HG03565 (cell line): ENCODE measurements at regions not wholly inside any gene's neighbourhood (a gene's known extent, or its start where the extent isn't known, plus 50 kb on each side); places are given as distances from the start of the nearest gene placed in this dataset.
"Not testable (repeated sequence)": the region's sequence is repeated elsewhere in the genome, so short reads cannot be mapped to it uniquely, and the experiment has no call there.

Experiments used
- ATAC-seq: cut with Tn5 transposase; IDR thresholded peaks from one replicate; pipeline ENCODE4 v1.9.1; 2021; ENCODE audit warnings: mild to moderate bottlenecking, moderate library complexity; ENCODE audit not compliant: unreplicated experiment

DNA sequence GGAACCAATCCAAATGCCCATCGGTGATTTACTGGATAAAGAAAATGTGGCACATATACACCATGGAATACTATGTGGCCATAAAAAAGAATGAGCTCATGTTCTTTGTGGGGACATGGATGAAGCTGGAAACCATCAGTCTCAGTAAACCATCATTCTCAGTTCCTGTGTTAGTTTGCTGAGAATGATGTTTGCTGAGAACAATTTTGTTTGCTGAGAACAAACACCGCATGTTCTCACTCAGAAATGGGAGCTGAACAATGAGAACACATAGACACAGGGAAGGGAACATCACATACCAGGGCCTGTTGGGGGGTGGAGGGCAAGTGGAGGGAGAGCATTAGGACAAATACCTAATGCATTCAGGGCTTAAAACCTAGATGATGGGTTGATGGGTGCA lies 185.5 kb downstream of the ANXA1 start:
- ATAC-seq = not testable (repeated sequence)

DNA sequence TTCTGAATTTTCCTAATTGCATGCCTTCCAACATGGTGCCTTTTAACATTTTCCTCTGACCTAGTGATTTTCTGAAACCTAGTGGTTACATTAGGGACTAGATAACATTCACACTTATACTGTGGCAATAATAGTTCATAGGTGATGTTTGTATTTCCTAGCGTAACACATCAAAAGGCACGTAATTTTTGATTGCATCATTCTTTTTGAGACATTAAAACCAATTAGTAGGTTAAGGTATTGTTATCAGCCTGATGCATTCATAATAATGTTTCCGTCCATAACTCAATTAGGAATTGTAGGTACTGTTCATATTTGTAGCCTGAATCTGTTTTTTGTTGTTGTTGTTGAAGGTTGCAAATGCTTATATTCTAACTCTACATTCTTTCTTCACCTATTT lies 192.4 kb downstream of the ANXA1 start:
- ATAC-seq = no peak

DNA sequence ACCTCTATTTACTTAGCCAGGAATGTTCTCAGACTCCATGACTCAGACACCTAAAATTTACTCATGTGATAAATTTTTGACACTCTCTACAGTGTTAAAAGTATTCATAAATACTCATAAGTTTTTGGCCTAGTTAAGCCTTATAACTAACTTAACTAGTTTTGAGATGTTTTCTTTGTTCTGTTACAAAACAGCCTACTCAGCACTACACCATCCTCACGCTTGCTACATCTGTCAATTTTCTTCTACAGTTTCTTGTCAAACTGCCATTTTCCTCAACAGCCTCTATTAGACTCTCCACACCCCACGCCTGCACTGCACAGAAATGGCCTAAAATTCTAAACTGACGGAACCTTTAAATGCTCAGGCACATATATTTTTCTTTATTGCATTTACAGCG lies 195.5 kb downstream of the ANXA1 start:
- ATAC-seq = no peak

DNA sequence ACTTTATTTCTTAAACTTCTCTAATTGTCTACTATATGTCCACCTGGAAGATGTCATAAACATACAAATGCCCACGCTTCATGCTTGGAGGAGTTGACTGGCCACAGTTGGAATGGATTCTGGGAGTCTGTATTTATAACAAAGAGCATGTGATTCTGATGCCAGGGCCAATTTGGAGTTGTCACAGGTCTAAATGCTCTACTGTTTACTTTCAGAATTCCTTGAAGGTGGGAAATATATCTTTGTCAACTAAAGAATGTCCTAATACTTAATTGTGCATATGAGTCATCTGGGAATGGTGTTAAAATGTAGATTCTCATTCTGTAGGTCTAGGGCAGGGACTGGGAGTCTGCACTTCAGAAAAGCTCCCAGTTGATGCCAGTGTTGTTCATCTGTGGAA lies 196.1 kb downstream of the ANXA1 start:
- ATAC-seq = no peak

DNA sequence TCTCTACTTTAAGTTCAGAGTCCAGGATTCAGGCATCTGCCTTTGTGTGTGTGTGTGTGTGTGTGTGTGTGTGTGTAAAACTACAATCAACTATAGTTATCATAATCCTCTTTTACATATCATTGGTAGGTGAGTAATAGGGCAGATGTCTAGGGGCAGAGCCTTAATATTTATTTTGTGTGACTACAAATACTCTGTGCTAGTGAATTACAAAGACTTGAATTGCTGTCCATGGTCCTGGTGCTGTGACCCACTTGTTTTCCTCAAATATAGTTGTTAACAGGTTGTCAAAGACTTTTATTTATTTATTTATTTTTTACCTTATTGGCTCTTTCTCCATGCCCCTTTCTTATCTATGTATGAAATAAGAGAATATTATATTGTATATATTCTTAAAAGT lies 196.8 kb downstream of the ANXA1 start:
- ATAC-seq = no peak

DNA sequence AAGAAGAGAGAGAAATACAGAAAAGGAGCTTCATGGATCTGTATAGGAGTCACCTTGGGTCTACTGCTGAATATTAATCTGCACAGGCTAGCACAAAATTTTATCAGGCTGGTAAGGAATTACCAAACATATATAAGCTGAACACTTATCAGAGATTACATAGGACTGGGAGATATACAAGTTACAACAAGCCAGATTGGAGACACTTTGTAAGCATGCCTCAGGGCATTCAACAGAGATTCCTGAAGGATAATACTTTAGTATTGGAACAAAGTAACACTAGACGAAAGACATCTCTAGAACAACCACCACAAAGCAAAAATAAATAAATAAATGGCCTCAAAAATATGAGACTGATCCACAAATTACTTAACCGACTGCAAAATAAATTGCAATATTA lies 197.8 kb downstream of the ANXA1 start:
- no peak for ATAC-seq

DNA sequence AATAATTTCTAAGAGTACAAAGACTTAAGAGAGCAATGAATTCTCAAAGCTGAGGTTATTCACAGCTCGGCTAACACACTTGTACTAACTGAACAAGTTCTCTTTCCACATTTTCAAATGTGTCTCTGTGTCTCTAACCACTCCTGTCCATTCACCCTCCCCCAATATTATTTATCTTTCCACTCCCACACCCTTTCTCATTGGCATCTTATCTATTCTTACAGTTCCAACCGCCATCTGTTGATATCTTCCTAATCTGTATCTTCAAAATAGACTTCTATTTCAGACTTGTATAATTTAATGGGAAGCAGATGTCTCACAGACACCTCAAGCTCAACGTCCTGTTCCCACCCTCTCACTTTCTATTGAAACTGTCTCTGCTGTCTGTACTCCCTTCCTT lies 205.9 kb downstream of the ANXA1 start:
- no peak for ATAC-seq

DNA sequence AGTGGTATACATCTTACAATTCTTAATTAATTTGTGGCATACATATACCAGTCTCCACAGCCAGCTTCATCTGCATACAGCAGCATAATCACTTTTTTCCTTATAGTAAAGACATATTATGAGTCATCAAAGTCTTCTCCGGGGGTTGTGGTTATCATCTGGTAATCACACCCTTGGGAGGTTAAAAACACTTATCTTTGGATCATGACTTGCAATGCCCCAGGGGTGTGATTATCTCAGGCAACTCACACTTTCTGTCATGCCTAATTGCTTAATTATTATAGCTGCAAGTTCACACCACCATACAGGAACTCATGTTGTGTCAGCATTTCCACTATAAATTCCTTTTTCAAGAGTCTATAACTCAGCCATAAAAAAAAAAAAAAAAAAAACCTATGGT lies 218.4 kb downstream of the ANXA1 start:
- ATAC-seq = no peak

DNA sequence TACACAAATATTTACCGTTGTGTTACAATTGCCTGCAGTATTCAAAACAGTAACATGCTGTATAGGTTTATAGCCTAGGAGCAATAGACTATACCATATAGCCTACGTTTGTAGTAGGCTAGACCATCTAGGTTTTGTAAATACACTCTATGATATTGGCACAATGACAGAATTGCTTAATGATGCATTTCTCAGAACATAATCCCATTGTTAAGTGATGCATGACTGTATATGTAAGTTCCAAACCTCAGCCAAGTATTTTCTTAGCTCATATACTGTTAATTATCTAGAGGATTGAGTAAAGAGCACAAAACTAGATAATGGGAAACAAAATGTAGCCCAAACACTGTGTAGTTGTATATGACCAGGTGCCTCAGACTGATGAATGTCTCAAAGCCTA lies 220.1 kb downstream of the ANXA1 start:
- ATAC-seq = no peak

DNA sequence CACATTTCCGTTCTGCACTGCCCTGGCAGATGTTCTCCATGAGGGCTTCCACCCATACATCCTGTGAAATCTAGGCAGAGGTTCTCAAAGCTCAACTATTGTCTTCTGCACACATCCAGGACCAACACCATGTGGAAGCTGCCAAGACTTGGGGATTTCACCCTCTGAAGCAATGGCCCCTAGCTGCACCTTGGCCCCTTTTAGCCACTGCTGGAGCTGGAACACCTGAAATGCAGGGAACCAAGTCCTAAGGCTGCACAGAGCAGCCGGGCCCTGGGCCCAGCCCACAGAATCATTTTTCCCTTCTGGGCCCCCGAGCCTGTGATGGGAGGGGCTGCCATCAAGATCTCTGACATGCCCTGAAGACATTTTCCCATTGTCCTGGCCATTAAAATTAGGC lies 228.7 kb downstream of the ANXA1 start:
- ATAC-seq = no peak

DNA sequence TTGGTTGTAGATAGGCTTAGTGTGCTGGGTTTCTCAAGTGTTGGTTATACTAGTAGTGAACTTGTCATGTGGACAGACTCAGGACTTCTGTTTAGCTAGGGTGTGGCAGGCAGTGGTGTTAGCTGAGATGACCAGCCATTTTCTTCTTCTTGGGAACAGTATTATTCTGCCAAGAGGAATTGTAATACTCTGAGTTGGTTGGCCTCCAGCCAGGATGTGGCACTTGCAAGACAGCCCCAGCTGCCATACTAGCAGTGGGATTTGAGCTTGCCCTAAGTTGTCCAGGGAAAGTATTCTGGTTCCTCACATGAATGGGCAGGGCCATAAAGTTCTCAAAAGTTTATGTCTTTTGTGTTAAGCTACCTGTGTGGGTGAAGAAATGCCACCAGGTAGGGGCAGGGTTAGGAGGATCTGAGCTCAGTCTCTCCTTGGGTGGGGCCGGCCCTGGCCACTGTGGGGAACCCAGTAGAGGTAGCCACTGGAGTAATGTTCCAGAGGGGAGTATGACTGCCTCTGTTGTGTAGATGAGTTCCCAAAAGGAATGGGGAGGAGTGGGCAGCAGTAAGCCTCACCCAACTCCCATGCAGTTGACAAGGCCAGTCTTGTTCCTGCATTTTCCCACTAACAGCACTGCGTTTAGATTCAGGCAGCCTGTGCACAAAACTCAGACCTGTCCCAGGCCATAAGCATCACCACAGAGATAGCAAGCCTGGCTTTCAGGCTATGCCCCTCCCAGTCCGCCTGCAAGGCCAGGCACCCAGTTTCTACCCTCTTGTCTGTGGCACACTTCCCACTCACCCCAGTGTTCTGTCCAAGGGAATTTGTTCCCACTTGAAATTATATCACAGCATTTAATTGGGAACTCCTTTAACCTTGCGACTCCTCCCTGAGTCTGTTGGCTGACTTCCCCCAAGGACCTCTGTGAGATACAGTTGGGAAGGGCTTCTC lies 250.7 kb downstream of the ANXA1 start:
- no peak for ATAC-seq

DNA sequence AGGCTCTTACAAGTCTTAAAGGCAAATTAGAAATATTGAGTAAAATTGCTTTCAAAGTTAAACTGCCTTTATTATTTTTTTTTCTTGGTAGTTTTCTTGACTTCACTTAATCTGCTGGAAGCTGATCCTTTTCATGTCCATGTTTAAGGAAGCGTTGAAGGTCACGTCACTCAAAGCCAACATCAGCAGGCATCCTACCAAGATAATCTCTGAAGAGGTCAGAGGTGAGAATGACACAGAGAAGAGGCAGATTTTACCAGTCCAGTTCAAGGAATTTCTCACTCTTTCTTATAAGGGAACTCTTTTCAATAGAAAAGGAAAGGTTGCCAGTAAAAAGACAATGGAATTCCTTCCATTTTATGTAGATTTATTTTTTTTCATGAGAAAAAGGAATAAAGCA lies 259.8 kb downstream of the ANXA1 start:
- no peak for ATAC-seq

DNA sequence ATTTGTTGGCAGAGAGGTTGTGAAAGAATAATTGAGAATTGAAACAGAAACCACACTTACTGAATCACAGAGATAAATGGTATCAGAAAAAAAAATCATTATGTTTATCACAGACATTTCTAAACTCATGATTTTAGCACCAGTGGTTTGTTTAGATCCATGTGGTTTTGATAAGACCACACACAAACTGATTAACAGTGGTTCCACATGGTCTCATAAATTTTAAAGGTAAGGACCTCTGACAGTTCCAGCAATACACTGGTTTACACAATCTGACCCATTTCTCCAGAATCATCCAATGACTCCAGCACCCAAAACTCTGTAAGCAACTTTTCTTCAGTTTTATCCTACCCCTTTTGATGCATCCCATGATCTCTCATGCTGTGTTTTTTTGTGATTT lies 261.2 kb downstream of the ANXA1 start:
- ATAC-seq = no peak

DNA sequence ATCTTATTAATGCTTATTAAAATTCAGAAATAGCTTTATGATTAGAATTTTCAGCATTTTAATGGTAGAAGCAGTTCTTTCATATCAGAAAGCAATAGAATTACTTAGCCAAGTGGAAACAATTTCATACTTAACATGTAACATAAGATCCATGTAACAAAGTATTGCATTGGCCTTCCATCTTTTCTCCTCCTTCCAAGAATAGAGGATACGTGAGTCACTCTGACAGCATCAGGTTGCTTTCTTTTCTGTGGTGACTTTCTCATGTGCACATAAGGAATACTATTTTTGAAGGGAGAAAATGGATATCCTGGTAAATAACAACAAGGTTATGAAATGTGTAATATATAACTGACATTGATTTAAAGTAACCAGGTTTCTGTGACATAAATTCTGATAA lies 272.2 kb downstream of the ANXA1 start:
- ATAC-seq = no peak

DNA sequence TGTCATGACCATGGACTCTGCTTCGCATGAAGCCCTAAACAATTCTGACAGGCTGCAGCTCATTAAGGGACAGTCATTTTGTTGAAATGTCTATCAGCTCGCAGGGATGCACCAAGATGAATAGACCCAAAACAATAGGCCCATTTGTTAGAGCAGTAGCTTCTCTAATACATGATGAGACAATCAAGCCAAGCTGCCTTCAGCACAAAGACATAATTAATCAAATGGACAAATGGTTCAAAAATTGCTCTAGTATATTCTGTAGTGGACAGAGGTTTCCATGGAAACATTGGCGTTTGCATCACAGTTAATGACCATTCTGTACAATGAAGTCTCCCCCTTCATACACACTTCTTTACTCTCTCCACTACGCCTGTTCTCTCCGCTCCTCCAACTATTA lies 274.6 kb downstream of the ANXA1 start:
- no peak for ATAC-seq

DNA sequence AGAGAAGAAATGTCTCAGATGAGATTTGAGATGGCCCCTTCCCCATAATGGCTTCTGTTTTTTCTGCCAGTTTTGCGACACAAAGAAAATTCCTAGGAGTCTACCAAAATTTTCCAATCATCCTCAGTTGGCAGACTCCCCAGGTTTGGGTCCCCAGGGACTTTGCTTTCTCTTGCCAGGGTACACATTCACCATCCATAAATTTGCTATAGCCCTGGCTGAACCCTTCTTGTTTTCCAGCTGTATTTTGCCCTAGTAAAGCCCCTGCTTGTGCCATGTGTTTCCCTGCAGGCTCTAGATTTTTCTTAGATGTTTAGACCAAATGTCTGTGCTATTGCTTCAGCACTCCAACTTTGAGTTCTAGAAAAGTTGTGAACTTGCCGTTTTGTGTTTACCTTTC lies 283.2 kb downstream of the ANXA1 start:
- ATAC-seq = no peak

DNA sequence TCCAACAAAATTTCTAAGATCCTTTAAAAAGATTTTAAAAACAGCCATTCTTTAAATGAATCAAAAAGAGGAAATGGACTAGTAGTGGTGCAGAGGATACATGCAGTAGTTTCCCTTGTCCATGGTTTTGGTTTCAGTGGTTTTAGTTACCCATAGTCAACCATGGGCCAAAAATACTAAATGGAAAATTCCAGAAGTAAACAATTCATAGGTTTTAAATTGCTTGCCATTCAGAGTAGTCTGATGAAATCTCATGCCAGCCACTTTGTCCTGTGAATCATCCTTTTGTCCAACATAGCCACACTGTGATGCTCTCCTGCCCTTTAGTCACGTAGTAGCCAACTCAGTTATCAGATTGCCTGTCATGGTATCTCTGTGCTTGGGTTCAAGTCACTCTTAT lies 286.1 kb downstream of the ANXA1 start:
- ATAC-seq = peak; percentile 88

DNA sequence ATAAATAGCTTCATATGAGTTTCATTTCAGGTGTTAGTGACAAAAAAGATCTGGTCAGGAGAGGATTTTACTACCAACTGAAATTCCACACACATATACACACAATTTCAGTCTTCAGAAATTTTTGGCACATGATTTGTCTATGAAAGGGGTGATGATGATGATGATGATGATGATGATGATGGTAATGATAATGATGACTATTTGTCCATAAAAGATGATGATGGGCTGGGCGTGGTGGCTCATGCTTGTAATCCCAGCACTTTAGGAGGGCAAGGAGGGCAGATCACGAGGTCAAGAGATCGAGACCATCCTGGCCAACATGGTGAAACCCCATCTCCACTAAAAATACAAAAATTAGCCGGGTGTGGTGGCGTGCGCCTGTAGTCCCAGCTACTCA lies 288.2 kb downstream of the ANXA1 start:
- ATAC-seq = not testable (repeated sequence)

DNA sequence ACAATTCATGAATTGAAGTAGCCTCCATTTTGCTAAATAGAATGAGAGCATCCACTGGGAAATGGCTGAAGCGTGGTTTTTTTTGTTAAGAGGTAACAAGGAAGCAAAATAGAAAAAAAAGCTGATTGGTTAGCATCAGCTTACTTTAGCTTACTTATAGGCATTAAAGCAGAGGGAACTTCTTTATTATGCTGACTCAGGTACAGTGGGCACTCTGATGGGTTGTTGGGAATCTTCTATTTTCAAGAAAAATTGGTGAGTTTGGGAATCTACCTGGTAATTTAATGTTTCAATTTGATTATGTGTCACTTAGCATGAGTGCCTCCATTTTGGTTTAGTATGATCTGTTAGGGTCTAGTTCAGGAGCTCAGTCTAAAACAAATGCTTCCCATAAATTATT lies 289.6 kb downstream of the ANXA1 start:
- no peak for ATAC-seq

DNA sequence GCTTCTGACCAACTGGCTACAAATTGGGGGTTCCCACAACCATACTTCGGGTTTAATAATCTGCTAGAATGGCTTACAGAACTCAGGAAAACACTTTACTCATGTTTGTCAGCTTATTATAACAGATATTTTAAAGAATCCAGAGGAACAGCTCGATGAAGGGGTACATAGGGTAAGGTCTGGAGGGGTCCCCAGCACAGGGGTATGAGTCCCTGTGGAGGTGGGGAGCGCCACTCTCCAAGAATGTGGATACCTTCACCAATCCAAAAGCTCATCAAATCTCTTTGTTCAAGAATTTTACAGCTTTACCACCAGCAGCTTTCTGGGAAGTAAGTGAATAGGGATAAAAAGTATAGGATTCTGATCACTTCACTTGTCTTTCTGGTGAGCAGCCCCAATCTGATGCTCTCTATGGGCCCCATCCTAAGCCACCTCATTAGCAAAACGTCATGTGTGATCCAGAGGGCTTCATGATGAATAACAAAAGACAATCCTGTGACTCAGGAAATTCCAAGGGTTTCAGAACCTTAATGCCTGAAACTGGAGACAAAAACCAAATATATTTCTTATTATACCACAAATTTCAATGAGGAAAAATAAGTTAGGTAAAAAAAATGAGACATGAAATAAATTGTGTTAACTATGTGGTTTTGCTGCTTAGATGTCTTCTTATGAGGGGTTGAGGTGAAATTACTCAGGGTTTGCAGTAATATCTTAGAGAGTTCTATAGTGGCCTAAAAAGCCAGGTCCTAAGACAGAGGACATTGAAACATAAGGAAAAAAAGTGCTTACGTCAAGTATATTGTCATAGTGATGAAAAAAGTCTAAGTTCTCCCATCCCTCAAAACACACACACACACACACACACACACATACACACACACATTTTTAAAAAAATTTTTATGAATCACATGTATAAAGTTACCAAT lies 290.5 kb downstream of the ANXA1 start:
- ATAC-seq = no peak

DNA sequence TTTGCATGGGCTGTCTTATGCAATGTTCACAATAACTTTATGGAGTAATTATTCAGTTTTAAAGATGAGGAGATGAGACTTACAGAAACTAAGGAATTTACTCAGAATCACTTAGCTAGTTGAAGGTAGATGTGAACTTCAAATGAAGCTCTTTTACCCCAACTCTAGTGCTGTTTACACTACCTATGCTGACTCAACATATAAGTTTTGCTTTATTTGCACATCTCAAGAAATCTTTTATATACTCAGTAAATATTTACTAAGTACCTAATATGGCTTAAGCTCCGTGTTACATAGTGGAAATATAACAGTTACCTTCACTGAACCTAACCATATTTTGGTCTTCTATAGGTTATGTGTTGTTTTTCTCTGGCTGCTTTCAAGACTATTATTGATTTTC lies 293.2 kb downstream of the ANXA1 start:
- no peak for ATAC-seq

DNA sequence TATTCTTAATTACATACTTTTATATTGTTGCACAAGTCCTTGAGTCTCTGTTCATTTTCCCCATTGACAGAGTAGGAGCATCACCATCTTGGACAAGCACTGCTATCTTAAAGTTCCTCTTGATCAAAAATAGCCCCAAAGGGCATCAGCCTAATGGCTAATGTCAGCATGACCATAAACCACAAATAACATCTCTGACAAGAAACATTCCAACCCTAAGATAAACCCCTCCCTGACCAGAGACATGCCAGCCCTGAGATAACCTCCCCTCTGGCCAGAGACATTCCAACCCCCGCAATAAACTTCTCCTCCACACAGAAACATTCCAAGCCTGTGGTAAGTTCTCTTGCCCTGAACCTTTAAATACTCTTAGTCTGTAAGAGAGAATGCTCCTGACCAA lies 293.7 kb downstream of the ANXA1 start:
- not testable (repeated sequence) for ATAC-seq
